Stimulated activated CD4-positive, alpha-beta T cell treated with anti-CD3 and anti-CD28 coated beads, Interleukin-1b, Interleukin-23, amount 100 ng/mL, for 48 hours (primary cell): ENCODE measurements at regions not wholly inside any gene's neighbourhood (a gene's known extent, or its start where the extent isn't known, plus 50 kb on each side); places are given as distances from the start of the nearest gene placed in this dataset.
"Not testable (repeated sequence)": the region's sequence is repeated elsewhere in the genome, so short reads cannot be mapped to it uniquely, and the experiment has no call there.

Experiments
- DNase-seq: peaks from one replicate; pipeline ENCODE4 v3.0.0-alpha.2; 2020

GRCh38 chr13:59034198-59034597, 1129.5 kb downstream of the DIAPH3 start:
- no peak for DNase-seq

GRCh38 chr13:59038824-59039223, 1124.9 kb downstream of the DIAPH3 start:
- DNase-seq, result no peak

- DNase-seq, result no peak
Observed at GRCh38 chr13:59043016-59043415, 1120.7 kb downstream of the DIAPH3 start.

DNA sequence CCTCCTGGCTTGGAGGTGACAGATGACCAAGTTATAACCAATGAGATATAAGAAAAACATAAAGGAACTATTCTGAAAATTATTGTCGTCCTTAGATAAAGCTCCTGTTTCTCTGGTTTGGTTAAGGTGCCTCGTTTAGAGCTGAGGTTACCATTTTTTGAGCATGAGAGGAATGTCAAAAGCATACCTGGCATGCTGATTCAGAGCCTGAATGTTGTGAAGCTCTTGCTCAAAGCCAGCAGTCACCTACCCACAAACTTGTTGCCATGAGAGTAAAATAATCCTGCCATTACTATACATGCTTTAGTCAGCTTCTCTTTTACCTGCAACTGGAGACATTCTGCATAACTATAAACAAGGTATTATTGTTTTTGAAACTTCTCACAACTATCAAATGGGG, 1116.2 kb downstream of the DIAPH3 start:
- no peak for DNase-seq

- DNase-seq, result no peak
Observed at GRCh38 chr13:59061621-59062020, 1102.1 kb downstream of the DIAPH3 start.

GRCh38 chr13:59064042-59064441, 1099.7 kb downstream of the DIAPH3 start:
- no peak for DNase-seq

DNA sequence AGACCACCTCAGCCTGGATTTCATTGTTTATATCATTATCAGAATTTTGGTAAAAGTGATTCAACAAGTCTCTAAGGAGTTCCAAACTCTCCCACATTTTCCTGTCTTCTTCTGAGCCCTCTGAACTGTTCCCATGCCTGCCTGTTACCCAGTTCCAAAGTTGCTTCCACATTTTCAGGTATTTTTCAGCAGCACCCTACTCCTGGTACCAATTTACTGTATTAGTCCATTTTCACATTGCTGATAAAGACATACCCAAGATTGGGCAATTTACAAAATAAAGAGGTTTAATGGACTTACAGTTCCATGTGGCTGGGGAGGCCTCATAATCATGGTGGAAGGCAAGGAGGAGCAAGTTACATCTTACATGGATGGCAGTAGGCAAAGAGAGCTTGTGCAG, 1087.3 kb downstream of the DIAPH3 start:
- DNase-seq, result not testable (repeated sequence)

GRCh38 chr13:59086147-59086546, 1077.6 kb downstream of the DIAPH3 start:
- no peak for DNase-seq

DNA sequence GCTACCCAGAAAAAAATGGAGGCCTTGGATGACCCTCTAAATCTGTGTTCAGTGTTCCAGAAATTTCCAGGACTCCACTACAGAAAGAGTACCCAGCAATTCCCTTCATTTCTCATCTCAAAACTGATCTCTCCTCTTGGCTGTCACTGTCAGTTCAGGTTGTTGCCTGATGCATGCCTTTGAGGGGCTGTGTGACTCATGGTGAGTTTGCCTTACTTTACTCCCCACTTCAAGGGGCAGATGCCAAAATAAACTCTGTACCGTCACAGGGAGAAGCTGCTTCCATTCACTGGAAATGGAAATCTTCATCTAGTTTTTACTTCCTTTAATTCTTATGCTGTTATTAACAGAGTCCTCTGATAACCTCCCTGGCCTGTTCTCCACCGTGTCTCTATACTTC, 1075.0 kb downstream of the DIAPH3 start:
- no peak for DNase-seq

DNA sequence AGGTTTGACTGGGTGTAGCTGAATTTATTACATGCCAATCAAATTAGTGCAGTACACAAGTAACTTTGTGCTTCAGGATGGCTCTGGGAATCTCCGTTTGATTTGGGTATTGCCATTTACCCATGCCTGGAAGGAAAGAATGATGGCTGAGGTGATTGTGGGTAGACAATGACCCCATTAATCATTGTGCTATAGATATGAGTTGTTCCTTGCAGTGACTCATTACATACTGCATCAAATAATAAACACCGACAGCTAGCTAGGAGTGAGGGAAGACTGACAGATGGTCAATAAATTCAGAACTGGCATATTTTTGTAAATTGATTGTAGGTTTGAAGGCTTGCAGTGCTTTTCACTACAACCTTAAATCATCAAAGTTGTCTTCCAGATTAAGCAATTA, 1069.5 kb downstream of the DIAPH3 start:
- DNase-seq, result no peak

DNA sequence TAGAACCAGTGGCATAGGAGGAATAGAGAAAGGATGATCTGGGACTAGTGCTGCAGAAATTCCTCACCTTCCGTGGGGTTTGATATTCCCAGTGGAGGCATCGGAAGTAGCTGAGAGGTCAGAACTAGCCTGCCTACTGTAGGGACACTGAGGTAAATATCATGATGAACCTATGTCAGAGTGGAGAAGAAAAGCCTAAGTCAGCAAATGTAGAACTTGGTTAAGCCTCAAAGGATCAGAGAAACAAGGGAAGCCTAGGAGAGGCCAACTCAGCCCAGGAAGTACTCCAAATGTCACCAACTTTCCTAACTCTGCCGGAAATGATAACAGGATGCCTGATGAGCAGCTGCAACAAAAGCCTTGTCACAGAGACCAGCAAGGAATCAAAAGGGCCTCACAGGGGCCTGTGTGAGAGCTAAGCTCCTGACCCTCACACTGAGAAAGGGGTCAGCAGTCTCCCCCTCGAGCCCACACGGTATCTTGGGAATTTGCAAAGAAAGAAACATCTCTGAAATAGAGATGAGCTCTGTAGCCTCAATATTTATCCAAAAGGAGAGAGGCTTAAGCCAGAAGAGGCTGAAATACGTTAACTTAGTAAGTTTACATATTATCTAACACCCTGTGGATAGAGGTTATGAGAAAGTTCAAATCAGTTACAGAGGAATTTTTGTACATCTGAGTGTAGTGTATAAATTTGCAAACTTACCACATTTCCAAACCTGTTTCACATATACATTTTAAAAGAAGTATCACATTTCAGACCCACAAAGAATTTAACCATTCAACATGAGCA, 1064.3 kb downstream of the DIAPH3 start:
- no peak for DNase-seq

DNA sequence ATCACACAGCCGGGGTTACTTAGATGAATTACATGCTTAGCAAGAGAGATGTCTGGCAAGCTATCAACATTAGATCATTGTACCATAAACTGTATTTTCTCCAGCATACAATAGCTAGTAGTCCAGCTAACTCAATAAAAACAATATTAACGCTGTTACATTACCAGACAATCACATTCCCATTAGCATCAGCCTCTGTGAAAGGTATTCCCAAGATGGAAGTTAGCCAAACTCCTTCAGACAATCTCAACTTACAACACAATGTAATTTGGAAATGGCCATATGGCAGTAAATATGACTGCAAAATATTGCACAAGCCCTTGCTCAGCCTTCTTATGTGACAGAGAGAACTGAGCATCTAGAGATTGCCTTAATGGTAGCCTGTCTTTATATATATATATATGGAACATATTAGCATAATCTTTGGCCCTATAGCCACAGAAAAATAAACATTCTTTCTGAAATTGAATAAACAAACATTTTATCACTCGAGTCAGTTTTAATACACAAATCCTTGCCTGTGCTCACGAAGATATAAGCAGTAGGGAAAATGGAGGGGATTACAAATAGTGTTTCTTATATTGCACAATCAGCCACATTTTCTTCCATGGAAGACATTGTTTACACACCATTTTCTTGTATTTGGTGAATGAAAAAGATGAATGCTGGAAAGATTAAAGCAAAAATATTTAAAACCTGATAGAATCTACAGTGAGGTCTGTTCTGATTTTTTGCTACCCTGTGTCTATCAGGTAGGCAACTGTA, 1060.5 kb downstream of the DIAPH3 start:
- DNase-seq, result no peak

DNA sequence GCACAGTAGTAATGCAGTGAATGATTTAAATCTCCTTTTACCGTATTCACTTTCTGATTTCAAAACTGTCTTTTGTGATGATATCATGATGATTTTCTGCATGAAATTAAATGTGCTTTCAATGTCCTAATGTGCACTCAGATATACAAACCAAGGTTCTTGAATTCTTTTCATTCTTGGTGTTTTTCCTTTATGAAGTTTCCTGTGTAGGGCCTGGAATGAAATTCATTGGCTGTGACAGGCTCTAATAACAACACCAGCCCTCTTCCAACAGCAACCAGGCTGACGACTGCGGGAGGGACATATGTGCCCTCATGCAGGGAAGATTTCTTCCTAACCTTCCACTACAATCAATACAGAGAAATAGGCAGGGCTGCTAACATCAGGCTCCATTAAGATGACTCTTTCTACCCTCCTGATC, 1052.0 kb downstream of the DIAPH3 start:
- DNase-seq, result no peak

DNA sequence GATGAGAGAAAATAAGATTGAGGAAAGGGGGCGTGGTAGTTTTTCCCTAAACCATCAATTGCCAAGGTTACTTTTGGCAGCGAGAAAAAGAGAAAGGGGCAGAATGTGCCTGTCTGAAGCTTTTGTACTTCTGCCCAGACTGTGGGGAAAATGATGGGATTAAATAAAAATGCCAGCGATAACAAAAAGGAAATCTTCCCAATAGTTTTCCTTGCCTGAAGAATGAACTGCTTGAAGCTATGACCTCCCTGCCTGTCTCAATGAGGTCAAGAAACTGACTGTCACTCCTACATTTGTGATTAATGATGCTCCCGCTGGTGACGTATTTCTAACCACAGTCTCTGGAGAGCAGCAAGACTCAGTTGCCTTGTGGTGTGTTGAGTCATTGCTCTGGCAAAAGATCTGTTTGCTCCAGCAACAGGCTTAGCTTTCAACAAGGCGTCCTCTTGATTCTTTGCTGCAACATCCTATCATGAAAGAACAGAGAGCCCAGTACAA, 1051.5 kb downstream of the DIAPH3 start:
- no peak for DNase-seq

DNA sequence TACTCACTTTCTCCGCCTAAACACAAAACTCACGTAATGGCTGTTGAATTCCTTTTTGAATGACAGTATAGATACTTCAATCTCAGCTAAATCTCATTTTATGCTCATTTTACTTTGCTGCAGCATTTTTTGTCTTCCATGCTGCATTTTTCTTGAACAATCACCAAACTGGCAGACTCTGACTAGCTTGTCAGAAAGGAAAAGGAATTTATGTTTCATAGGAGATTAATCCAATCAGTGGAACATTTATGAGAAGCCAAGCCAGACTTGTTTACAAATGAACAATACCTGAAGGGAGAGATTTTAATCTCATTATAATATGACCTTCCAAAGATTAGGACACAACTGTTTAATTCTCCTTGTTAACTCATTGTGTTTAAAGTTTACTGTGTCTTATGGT, 1044.3 kb downstream of the DIAPH3 start:
- DNase-seq, result no peak

- DNase-seq, result no peak
Observed at GRCh38 chr13:59120297-59120843, 1043.4 kb downstream of the DIAPH3 start.

DNA sequence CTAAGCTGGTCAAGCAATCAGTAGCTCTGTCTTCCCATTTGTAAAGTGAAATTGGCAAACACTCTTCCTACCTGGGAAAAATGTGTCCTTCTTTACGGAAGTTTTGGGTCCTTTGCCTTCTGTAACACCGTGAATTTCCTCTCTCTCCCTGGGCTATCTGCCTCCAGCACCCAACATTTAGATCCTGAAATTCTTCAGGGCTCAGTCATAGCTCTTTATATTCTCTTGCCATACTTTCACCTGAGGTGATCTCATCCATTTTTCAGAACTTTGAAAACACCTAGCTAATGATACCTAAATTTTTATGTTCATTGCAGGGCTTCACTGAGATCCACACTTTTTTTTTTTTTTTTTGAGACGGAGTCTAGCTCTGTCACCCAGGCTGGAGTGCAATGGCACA, 1042.2 kb downstream of the DIAPH3 start:
- no peak for DNase-seq

DNA sequence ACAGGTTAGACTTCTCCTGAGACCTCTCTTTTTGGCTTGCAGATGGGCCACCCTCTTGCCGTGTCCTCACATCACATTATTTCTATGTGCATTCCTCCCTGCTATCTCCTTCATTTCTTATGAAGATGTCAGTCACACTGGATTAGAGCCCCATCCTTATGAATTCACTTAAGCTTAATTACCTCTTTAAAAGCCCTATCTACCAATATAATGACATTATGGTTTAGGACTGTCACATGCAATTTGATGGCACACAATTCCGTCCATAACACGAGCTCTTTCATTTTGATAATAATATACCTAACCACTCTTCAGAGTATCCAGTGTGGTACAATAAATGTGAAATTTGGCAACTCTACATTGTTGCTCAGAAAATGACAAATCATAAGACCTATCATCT, 1037.3 kb downstream of the DIAPH3 start:
- no peak for DNase-seq

GRCh38 chr13:59133903-59134302, 1029.8 kb downstream of the DIAPH3 start:
- no peak for DNase-seq

DNA sequence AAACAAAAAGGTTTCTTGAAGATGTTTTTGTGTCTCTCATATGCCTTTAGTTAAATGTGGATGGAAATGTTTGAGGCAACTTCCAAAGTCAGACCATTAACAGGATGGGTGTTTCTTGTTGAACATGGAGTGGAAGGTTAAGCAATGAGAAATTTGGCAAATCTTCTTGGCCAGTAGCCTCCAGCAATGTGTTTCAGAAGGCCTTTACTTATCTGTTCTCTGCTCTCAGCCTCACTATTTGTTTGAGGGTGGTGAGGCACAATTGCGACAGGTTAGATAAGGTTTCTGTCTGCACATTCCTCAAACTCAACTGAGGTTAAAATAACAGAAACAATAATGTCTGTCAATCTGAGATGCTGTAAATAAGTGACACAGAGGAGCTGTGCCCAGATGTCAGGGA, 1019.0 kb downstream of the DIAPH3 start:
- no peak for DNase-seq

DNA sequence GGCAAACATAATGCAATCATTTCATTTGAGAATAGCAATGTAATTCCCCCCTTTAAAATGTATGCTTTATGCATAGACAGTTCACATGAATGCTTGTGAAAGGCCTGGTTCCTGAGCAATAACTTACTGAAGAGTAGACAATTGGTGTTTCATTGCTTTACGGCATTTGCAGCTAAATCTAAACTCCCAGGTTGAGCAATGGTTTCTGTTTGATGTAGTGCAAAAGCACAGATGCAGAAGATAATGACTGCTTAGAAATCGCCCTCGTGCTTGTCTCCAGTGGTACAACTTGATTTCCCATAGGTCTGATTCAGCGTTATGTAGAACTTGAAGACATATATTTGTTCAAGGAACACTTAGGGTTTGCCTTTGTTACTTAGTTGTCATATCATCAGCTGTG, 1018.3 kb downstream of the DIAPH3 start:
- DNase-seq, result no peak

DNA sequence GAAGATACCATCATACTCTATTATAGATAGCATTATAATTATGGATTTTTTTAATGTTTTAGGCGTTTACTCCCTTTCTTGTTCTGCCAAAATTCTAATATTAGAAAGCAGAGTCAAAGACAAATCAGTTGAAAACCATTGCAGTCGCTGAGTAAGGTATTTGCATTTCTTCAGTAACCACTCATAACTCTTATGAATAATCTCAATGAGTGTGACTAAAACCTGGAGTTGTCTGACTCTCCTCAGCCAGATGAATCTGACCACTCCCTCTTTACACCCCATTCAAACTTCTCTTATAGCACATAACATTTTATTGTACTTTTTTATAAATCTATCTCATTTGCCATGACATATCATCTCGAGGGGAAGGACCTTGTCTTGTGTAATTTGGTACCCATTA, 1006.5 kb downstream of the DIAPH3 start:
- DNase-seq, result no peak

- no peak for DNase-seq
Observed at GRCh38 chr13:59166174-59166573, 997.6 kb downstream of the DIAPH3 start.

- DNase-seq, result no peak
Observed at GRCh38 chr13:59172076-59172475, 991.7 kb downstream of the DIAPH3 start.
